ENCODE measurements at regions not wholly inside any gene's neighbourhood (a gene's known extent, or its start where the extent isn't known, plus 50 kb on each side); places are given as distances from the start of the nearest gene placed in this dataset.
"Not testable (repeated sequence)": the region's sequence is repeated elsewhere in the genome, so short reads cannot be mapped to it uniquely, and the experiment has no call there.

DNA sequence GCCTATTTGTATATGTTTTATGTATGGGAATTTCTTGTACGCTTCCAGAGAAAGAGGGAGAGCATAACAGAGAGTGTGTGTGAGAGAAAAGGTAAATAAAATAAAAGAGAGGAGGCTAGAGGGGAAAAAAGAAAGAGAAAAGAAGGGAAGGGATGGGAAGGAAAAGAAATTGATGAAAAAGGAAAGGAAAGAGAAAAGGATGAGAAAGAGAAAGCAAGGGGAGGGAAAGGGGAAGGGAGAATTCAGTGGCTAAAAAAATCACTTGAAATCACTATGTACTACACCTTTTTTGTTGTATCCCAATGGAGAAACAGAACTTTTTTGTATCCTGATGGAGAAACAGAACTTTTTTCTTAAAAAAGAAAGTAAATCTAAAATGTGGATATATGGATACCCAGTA lies 165.5 kb upstream of the MBNL1 start:
- no peak for DNase-seq

DNA sequence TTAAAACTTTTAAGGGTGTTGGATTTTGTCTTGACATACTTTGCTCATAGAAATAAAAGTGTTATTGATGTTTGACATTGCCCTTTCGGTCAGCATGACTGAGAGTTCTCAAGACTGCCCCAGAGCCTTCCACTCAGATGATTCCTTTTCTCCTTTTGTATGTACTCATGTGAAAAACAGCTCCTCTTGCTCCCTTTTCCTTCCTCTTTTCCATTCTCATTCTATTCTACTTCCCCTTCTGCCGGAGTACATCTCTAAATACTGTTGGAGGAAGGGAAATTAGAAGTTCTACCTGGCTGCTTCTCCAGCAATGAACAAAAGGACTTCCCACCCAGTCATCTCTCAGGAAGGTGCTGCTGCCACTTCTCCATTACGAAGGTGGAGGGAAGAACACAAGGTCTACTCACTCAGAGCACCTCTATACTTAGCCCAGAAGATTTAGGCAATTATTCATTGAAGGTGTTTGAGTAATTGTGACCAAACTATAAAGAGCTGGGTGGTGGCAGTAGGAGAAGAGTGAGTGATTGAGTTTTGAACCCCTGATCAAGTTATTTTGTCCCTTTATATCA lies 163.8 kb upstream of the MBNL1 start:
- DNase-seq = no peak

DNA sequence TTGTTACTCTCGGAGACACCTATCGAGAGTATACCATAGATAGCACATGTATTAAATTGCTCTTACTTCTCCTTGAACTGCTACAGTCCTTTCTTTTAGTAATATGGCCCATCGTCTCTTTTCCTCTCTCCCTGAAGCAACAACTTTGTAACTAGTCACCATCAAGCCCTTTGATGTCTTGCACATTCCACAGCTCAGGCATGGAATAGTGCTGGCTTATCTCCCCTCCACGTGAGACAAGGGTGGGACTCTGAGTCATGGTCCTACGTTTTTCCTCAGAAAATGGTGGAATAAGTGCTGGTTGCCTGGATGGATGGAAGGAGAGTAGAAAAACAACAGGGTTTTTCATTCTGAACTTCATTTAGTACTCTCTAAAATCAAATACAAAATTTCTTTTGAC lies 163.3 kb upstream of the MBNL1 start:
- no peak for DNase-seq

- no peak for DNase-seq
Observed at GRCh38 chr3:152109038-152109437, 159.7 kb upstream of the MBNL1 start.

GRCh38 chr3:152113413-152113812 lies 155.3 kb upstream of the MBNL1 start:
- no peak for DNase-seq

GRCh38 chr3:152113992-152114651 lies 154.6 kb upstream of the MBNL1 start:
- DNase-seq = no peak

- no peak for DNase-seq
Observed at GRCh38 chr3:152120601-152121269, 148.0 kb upstream of the MBNL1 start.

GRCh38 chr3:152121270-152121636 lies 147.5 kb upstream of the MBNL1 start:
- DNase-seq = no peak

- no peak for DNase-seq
Observed at GRCh38 chr3:152122851-152123250, 145.9 kb upstream of the MBNL1 start.

- no peak for DNase-seq
Observed at GRCh38 chr3:152123457-152123856, 145.3 kb upstream of the MBNL1 start.

DNA sequence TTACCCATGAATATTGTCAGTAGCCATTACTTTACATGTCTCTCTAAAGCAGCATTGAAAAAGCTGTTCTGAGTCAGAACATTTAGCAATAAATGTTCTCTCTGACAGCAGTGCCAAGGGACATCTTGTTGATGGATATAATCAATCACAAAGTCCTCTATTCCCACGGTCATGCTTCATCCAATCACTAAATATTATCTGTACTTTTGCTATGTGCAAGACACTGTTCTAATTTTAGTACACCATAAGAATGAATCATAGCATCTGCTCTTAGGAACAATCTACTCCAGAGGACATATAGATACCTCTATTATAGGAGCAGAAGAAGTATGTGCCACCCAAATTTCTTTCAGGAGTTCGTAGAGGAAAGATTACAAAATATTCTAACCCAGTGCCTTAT lies 142.5 kb upstream of the MBNL1 start:
- DNase-seq = no peak

GRCh38 chr3:152127058-152127457 lies 141.7 kb upstream of the MBNL1 start:
- DNase-seq = no peak

- no peak for DNase-seq
Observed at GRCh38 chr3:152128356-152128755, 140.4 kb upstream of the MBNL1 start.

DNA sequence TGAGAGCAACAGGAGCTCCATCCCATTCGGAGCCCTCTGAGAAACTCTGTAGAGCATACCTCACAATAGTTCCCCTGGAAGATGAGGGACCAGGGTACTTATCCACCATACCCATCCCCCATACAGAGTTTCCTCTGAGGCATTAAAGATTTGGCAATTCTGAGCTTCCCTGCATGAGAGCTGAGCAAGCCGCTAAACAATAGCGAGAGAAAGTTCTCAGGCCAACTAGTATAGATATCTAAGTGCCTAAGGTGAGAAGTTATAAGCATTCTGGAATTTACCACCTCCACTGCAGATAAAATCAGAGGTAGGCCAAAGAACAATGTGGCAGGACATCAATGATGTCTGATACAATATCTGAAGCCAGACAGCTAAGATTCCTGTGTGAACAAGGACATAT lies 129.1 kb upstream of the MBNL1 start:
- DNase-seq = no peak

DNA sequence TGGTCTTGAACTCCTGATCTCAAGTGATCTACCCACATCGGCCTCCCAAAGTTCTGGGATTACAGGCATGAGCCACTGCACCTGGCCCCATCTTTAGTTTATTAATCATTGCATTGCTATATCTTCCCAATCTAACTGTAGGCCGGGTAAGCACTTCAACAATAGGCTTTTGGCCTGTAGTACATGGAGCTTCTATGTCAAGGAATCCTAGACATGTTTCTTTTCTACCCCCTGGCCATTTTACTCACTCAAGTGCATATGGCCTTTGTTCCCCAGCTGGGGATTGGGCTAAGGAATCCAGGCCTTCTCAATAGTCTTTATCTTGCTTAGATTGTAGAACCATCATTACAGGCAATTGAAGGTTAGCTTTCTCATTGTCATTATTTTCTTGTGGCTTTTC lies 122.3 kb upstream of the MBNL1 start:
- DNase-seq = no peak

GRCh38 chr3:152147748-152148147 lies 121.0 kb upstream of the MBNL1 start:
- no peak for DNase-seq

GRCh38 chr3:152148579-152148978 lies 120.2 kb upstream of the MBNL1 start:
- DNase-seq = no peak

GRCh38 chr3:152149832-152150231 lies 118.9 kb upstream of the MBNL1 start:
- no peak for DNase-seq

GRCh38 chr3:152151216-152151876 lies 117.4 kb upstream of the MBNL1 start:
- DNase-seq = no peak

DNA sequence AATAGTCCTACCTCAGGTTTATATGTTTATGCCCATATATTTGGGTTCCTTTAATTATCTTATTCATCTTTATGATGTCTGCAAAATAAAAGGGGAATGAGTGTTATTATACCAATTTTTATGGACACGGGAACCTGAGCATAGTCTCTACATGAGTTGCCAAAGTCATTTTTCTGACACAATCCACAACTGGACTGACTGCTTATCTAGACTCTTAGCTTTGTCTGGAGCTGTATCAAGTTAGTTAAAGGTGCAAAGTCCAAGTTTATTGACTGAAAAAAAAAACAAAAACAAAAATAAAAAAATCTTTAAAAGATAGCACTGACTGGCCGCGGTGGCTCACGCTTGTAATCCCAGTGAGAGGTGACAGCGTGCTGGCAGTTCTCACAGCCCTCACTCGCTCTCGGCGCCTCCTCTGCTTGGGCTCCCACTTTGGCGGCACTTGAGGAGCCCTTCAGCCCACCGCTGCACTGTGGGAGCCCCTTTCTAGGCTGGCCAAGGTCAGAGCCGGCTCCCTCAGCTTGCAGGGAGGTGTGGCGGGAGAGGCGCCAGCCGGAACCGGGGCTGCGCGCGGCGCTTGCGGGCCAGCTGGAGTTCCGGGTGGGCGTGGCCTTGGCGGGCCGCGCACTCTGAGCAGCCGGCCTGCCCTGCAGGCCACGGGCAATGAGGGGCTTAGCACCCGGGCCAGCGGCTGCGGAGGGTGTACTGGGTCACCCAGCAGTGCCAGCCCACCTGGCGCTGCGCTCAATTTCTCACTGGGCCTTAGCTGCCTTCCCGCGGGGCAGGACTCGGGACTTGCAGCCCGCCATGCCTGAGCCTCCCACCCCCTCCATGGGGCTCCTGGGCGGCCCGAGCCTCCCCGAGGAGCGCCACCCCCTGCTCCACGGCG lies 116.6 kb upstream of the MBNL1 start:
- not testable (repeated sequence) for DNase-seq

DNA sequence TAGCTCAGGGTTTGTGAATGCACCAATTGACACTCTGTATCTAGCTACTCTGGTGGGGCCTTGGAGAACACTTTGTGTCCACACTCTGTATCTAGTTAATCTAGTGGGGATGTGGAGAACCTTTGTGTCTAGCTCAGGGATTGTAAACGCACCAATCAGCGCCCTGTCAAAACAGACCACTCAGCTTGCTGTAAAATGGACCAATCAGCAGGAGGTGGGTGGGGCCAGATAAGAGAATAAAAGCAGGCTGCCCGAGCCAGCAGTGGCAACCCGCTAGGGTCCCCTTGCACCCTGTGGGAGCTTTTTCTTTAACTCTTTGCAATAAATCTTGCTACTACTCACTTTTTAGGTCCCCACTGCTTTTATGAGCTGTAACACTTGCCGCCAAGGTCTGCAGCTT lies 115.6 kb upstream of the MBNL1 start:
- DNase-seq = not testable (repeated sequence)

DNA sequence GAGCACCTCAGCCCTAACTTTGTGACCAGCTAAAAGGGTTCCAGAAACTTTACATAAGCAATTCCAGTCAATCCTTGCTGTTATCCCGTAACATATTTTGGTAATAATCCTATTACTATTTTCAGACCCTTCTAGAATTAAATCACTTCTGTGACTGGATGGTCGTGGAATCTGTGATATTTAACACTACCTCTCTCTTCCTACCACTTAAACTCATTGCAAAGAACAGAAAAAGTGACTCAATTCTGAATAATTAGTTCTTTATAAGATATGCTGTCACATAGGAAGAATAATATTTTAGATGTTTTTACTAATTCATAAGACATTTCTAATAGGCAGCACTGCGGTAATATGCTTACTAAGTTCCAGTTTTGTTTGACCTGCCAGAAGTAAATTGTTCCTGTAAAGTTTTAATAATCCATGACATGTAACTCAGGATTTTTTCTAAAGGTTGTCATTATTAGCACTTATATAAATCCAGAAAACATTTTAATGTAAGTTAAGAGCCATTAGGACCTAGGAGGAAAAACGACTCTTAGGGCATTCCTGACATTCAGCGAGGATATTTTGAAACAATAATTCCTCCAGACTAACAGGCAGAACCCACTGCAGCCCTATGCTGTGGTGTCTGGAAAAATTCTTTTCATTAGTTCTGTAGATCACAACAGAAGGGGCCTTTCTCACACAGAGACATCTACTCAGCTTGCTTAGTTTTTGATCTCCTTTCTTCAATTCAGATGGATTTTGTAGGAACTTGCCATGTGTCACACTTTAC lies 113.3 kb upstream of the MBNL1 start:
- DNase-seq = no peak
